ENCODE measurements at regions not wholly inside any gene's neighbourhood (a gene's known extent, or its start where the extent isn't known, plus 50 kb on each side); places are given as distances from the start of the nearest gene placed in this dataset.
A peak's percentile ranks its signal among the peaks of the same experiment; 100 is the strongest.

GRCh38 chr12:93167331-93167730, 210.4 kb upstream of the NUDT4 start:
- Histone ChIP-seq H3K27me3 (ENCODE audit: control insufficient read depth, insufficient read depth, low read length) (no peaks in the 10 kb centered on the region), H3K36me3 (ENCODE audit: control insufficient read depth, insufficient read depth, low read length) (no peaks in the 10 kb centered on the region), H3K9ac (ENCODE audit: low read length) (no peak overlapping the region), H3K4me3 (ENCODE audit: low read length) (peak overlapping the region; percentile 62), H3K4me1 (ENCODE audit: control insufficient read depth, insufficient read depth, low read length) (no peaks in the 10 kb centered on the region), H3K27ac (ENCODE audit: low read depth, low read length) (no peak overlapping the region)

- Histone ChIP-seq H3K9ac (ENCODE audit: low read length) (no peak overlapping the region), H3K36me3 (ENCODE audit: control insufficient read depth, insufficient read depth, low read length) (no peaks in the 10 kb centered on the region), H3K4me1 (ENCODE audit: control insufficient read depth, insufficient read depth, low read length) (peaks cover under 1% of the 10 kb centered on the region), H3K4me3 (ENCODE audit: low read length) (peak overlapping the region; percentile 62), H3K27me3 (ENCODE audit: control insufficient read depth, insufficient read depth, low read length) (no peaks in the 10 kb centered on the region), H3K27ac (ENCODE audit: low read depth, low read length) (no peak overlapping the region)
Measured at GRCh38 chr12:93167841-93168492, 209.8 kb upstream of the NUDT4 start.

- H3K27ac ChIP-seq (ENCODE audit: low read depth, low read length): no peak overlapping the region
- no peak overlapping the region for H3K9ac ChIP-seq (ENCODE audit: low read length)
- no peaks in the 10 kb centered on the region for H3K27me3 ChIP-seq (ENCODE audit: control insufficient read depth, insufficient read depth, low read length)
- peaks cover 8% of the 10 kb centered on the region for H3K4me1 ChIP-seq (ENCODE audit: control insufficient read depth, insufficient read depth, low read length)
- H3K4me3 ChIP-seq (ENCODE audit: low read length): no peak overlapping the region
- H3K36me3 ChIP-seq (ENCODE audit: control insufficient read depth, insufficient read depth, low read length): no peaks in the 10 kb centered on the region
Measured at GRCh38 chr12:93168751-93169150, 209.0 kb upstream of the NUDT4 start.

GRCh38 chr12:93169536-93169935, 208.2 kb upstream of the NUDT4 start:
- Histone ChIP-seq H3K27me3 (ENCODE audit: control insufficient read depth, insufficient read depth, low read length) (no peaks in the 10 kb centered on the region), H3K27ac (ENCODE audit: low read depth, low read length) (no peak overlapping the region), H3K4me1 (ENCODE audit: control insufficient read depth, insufficient read depth, low read length) (peaks cover 14% of the 10 kb centered on the region), H3K36me3 (ENCODE audit: control insufficient read depth, insufficient read depth, low read length) (no peaks in the 10 kb centered on the region), H3K4me3 (ENCODE audit: low read length) (no peak overlapping the region), H3K9ac (ENCODE audit: low read length) (no peak overlapping the region)

- Histone ChIP-seq H3K4me3 (ENCODE audit: low read length) (no peak overlapping the region), H3K27me3 (ENCODE audit: control insufficient read depth, insufficient read depth, low read length) (no peaks in the 10 kb centered on the region), H3K27ac (ENCODE audit: low read depth, low read length) (no peak overlapping the region), H3K36me3 (ENCODE audit: control insufficient read depth, insufficient read depth, low read length) (no peaks in the 10 kb centered on the region), H3K9ac (ENCODE audit: low read length) (no peak overlapping the region), H3K4me1 (ENCODE audit: control insufficient read depth, insufficient read depth, low read length) (peaks cover 17% of the 10 kb centered on the region)
Measured at GRCh38 chr12:93170928-93171327, 206.8 kb upstream of the NUDT4 start.

GRCh38 chr12:93173178-93173957, 204.4 kb upstream of the NUDT4 start:
- H3K9ac ChIP-seq (ENCODE audit: low read length): no peak overlapping the region
- H3K36me3 ChIP-seq (ENCODE audit: control insufficient read depth, insufficient read depth, low read length): no peaks in the 10 kb centered on the region
- H3K27me3 ChIP-seq (ENCODE audit: control insufficient read depth, insufficient read depth, low read length): no peaks in the 10 kb centered on the region
- H3K4me3 ChIP-seq (ENCODE audit: low read length): no peak overlapping the region
- H3K27ac ChIP-seq (ENCODE audit: low read depth, low read length): peak overlapping the region; percentile 40
- H3K4me1 ChIP-seq (ENCODE audit: control insufficient read depth, insufficient read depth, low read length): peaks cover 26% of the 10 kb centered on the region

- peak overlapping the region; percentile 40 for H3K27ac ChIP-seq (ENCODE audit: low read depth, low read length)
- H3K4me1 ChIP-seq (ENCODE audit: control insufficient read depth, insufficient read depth, low read length): peaks cover 26% of the 10 kb centered on the region
- no peak overlapping the region for H3K4me3 ChIP-seq (ENCODE audit: low read length)
- no peaks in the 10 kb centered on the region for H3K36me3 ChIP-seq (ENCODE audit: control insufficient read depth, insufficient read depth, low read length)
- H3K27me3 ChIP-seq (ENCODE audit: control insufficient read depth, insufficient read depth, low read length): no peaks in the 10 kb centered on the region
- no peak overlapping the region for H3K9ac ChIP-seq (ENCODE audit: low read length)
Measured at GRCh38 chr12:93174048-93174447, 203.7 kb upstream of the NUDT4 start.

GRCh38 chr12:93174473-93174872, 203.3 kb upstream of the NUDT4 start:
- Histone ChIP-seq H3K36me3 (ENCODE audit: control insufficient read depth, insufficient read depth, low read length) (no peaks in the 10 kb centered on the region), H3K9ac (ENCODE audit: low read length) (no peak overlapping the region), H3K4me1 (ENCODE audit: control insufficient read depth, insufficient read depth, low read length) (peaks cover 26% of the 10 kb centered on the region), H3K4me3 (ENCODE audit: low read length) (no peak overlapping the region), H3K27ac (ENCODE audit: low read depth, low read length) (peak overlapping the region; percentile 0), H3K27me3 (ENCODE audit: control insufficient read depth, insufficient read depth, low read length) (no peaks in the 10 kb centered on the region)

- Histone ChIP-seq H3K9ac (ENCODE audit: low read length) (no peak overlapping the region), H3K4me1 (ENCODE audit: control insufficient read depth, insufficient read depth, low read length) (peaks cover 26% of the 10 kb centered on the region), H3K4me3 (ENCODE audit: low read length) (peak overlapping the region; percentile 3), H3K27me3 (ENCODE audit: control insufficient read depth, insufficient read depth, low read length) (peaks cover 2% of the 10 kb centered on the region), H3K27ac (ENCODE audit: low read depth, low read length) (peak overlapping the region; percentile 79), H3K36me3 (ENCODE audit: control insufficient read depth, insufficient read depth, low read length) (no peaks in the 10 kb centered on the region)
Measured at GRCh38 chr12:93176165-93176564, 201.6 kb upstream of the NUDT4 start.

- H3K9ac ChIP-seq (ENCODE audit: low read length): no peak overlapping the region
- no peak overlapping the region for H3K4me3 ChIP-seq (ENCODE audit: low read length)
- peaks cover 2% of the 10 kb centered on the region for H3K27me3 ChIP-seq (ENCODE audit: control insufficient read depth, insufficient read depth, low read length)
- H3K4me1 ChIP-seq (ENCODE audit: control insufficient read depth, insufficient read depth, low read length): peaks cover 26% of the 10 kb centered on the region
- peak overlapping the region; percentile 20 for H3K27ac ChIP-seq (ENCODE audit: low read depth, low read length)
- no peaks in the 10 kb centered on the region for H3K36me3 ChIP-seq (ENCODE audit: control insufficient read depth, insufficient read depth, low read length)
Measured at GRCh38 chr12:93176610-93177126, 201.1 kb upstream of the NUDT4 start.

- Histone ChIP-seq H3K4me3 (ENCODE audit: low read length) (no peak overlapping the region), H3K9ac (ENCODE audit: low read length) (no peak overlapping the region), H3K4me1 (ENCODE audit: control insufficient read depth, insufficient read depth, low read length) (peaks cover 26% of the 10 kb centered on the region), H3K27me3 (ENCODE audit: control insufficient read depth, insufficient read depth, low read length) (peaks cover 2% of the 10 kb centered on the region), H3K36me3 (ENCODE audit: control insufficient read depth, insufficient read depth, low read length) (no peaks in the 10 kb centered on the region), H3K27ac (ENCODE audit: low read depth, low read length) (peak overlapping the region; percentile 13)
Measured at GRCh38 chr12:93177208-93178153, 200.2 kb upstream of the NUDT4 start.

All from rectal smooth muscle tissue (tissue), 1 donor.